ENCODE measurements at regions not wholly inside any gene's neighbourhood (a gene's known extent, or its start where the extent isn't known, plus 50 kb on each side); places are given as distances from the start of the nearest gene placed in this dataset.

GRCh38 chr1:178580096-178580495 is 67.2 kb downstream of the TEX35 start (continued):
- TF ChIP-seq CHD7 (IDR thresholded peaks at IDR 0.05; ENCODE audit: insufficient replicate concordance, low read length) (no peak), CHD1 (IDR thresholded peaks at IDR 0.05; ENCODE audit: low read depth, low read length) (no peak), YY1 (IDR thresholded peaks at IDR 0.05; ENCODE audit: low read depth, low read length) (no peak), E2F6 (IDR thresholded peaks at IDR 0.05) (no peak), CBX8 (IDR thresholded peaks at IDR 0.05; ENCODE audit: borderline replicate concordance, low read depth, low read length) (no peak), BRCA1 (IDR thresholded peaks at IDR 0.05; ENCODE audit: low read depth, low read length) (no peak), SRF (IDR thresholded peaks at IDR 0.05; ENCODE audit: low read depth, low read length) (no peak), ZNF274 (IDR thresholded peaks at IDR 0.05; ENCODE audit: borderline replicate concordance, extremely low read depth, low read length) (no peak), GTF2F1 (IDR thresholded peaks at IDR 0.05; ENCODE audit: borderline replicate concordance, low read depth, low read length) (no peak), KDM4A (IDR thresholded peaks at IDR 0.05; ENCODE audit: low read depth, low read length, severe bottlenecking) (no peak), MAX (IDR thresholded peaks at IDR 0.05) (no peak)
